ENCODE measurements at regions not wholly inside any gene's neighbourhood (a gene's known extent, or its start where the extent isn't known, plus 50 kb on each side); places are given as distances from the start of the nearest gene placed in this dataset.

GRCh38 chr12:87690236-87690810 lies 338.9 kb downstream of the C12orf50 start:
- Mint-ChIP-seq H3K9me3 (peaks cover 0 to 11% (median 3%) of the 10 kb centered on the region in 7 donors), H3K4me1 (no peaks in the 10 kb centered on the region), H3K27me3 (no peaks in the 10 kb centered on the region), H3K4me3 (no peak overlapping the region), H3K27ac (no peak overlapping the region), H3K36me3 (no peaks in the 10 kb centered on the region)
- H3K4me1 ChIP-seq (ENCODE audit: control insufficient read depth, insufficient read depth, low read length, poor library complexity, severe bottlenecking): no peaks in the 10 kb centered on the region
- DNase-seq: no peak
- H3K27me3 ChIP-seq (ENCODE audit: control insufficient read depth, insufficient read depth, low read length): no peaks in the 10 kb centered on the region
- no peaks in the 10 kb centered on the region for H3K9me3 ChIP-seq (ENCODE audit: control insufficient read depth in 2 of 2, low read length in 2 of 2)
- H3K4me3 ChIP-seq (ENCODE audit: low read depth, low read length): no peak overlapping the region
- H3K36me3 ChIP-seq (ENCODE audit: control insufficient read depth, insufficient read depth, low read length): no peaks in the 10 kb centered on the region
- no peak overlapping the region for H3K27ac ChIP-seq (ENCODE audit: insufficient read depth, low read length, poor library complexity, severe bottlenecking)
- no peak for ATAC-seq (ENCODE audit: low read depth in 2 of 2)

DNA sequence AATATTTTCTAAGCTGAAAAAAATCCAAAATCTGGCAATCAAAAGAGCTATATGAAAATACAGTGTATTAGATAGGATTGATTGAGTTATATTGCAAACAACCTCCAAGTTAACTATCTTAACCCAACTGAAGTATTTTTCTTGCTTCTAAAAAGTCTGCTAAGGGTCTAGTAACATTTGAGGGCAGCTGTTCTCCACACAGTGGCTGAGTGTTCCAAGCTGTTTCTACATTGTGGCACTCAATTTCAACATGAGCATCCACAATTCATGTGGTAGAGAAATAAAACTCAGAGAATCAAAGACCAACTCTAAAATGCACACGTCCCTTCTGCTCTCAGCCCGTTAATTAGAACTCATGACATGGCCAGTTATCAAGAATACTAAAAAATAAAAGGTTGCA lies 340.0 kb downstream of the C12orf50 start:
- H3K4me1 Mint-ChIP-seq: no peaks in the 10 kb centered on the region
- H3K36me3 Mint-ChIP-seq: no peaks in the 10 kb centered on the region
- no peaks in the 10 kb centered on the region for H3K36me3 ChIP-seq (ENCODE audit: control insufficient read depth, insufficient read depth, low read length)
- DNase-seq: no peak
- H3K27ac Mint-ChIP-seq: no peak overlapping the region
- H3K9me3 Mint-ChIP-seq: peaks cover 0 to 15% (median 4%) of the 10 kb centered on the region in 7 donors
- no peak overlapping the region for H3K27ac ChIP-seq (ENCODE audit: insufficient read depth, low read length, poor library complexity, severe bottlenecking)
- H3K4me3 ChIP-seq (ENCODE audit: low read depth, low read length): no peak overlapping the region
- no peaks in the 10 kb centered on the region for H3K9me3 ChIP-seq (ENCODE audit: control insufficient read depth in 2 of 2, low read length in 2 of 2)
- ATAC-seq (ENCODE audit: low read depth in 2 of 2): no peak
- no peaks in the 10 kb centered on the region for H3K27me3 Mint-ChIP-seq
- H3K4me3 Mint-ChIP-seq: no peak overlapping the region
- H3K27me3 ChIP-seq (ENCODE audit: control insufficient read depth, insufficient read depth, low read length): no peaks in the 10 kb centered on the region
- H3K4me1 ChIP-seq (ENCODE audit: control insufficient read depth, insufficient read depth, low read length, poor library complexity, severe bottlenecking): no peaks in the 10 kb centered on the region

- H3K4me1 ChIP-seq (ENCODE audit: control insufficient read depth, insufficient read depth, low read length, poor library complexity, severe bottlenecking): no peaks in the 10 kb centered on the region
- Mint-ChIP-seq H3K4me1 (no peaks in the 10 kb centered on the region), H3K27ac (no peak overlapping the region), H3K36me3 (no peaks in the 10 kb centered on the region), H3K4me3 (no peak overlapping the region), H3K9me3 (peaks cover 0 to 12% (median 4%) of the 10 kb centered on the region in 7 donors), H3K27me3 (no peaks in the 10 kb centered on the region)
- no peak overlapping the region for H3K27ac ChIP-seq (ENCODE audit: insufficient read depth, low read length, poor library complexity, severe bottlenecking)
- H3K9me3 ChIP-seq (ENCODE audit: control insufficient read depth in 2 of 2, low read length in 2 of 2): no peaks in the 10 kb centered on the region
- no peaks in the 10 kb centered on the region for H3K36me3 ChIP-seq (ENCODE audit: control insufficient read depth, insufficient read depth, low read length)
- no peak for DNase-seq
- no peak overlapping the region for H3K4me3 ChIP-seq (ENCODE audit: low read depth, low read length)
- no peak for ATAC-seq (ENCODE audit: low read depth in 2 of 2)
- no peaks in the 10 kb centered on the region for H3K27me3 ChIP-seq (ENCODE audit: control insufficient read depth, insufficient read depth, low read length)
These were observed 341.8 kb downstream of the C12orf50 start for GRCh38 chr12:87687362-87687761.

DNA sequence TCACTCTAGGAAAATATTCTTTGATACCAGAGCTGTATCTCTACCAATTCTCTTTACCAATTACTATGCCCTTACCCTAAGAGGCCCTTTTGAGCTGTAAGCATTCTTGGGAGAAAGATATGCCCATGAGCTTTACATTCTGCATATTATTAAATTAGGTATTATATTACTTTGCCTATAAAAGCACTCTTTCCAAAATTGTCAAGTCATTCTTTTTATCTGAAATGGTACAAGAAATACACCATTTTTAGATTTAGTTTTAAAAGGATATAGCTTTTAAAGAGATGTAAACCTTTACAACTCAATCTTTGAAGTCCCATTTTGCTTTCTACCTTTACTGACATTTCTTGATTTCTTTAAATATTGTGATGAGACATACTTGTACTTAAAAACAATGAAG lies 343.5 kb downstream of the C12orf50 start:
- no peak overlapping the region for H3K27ac ChIP-seq (ENCODE audit: insufficient read depth, low read length, poor library complexity, severe bottlenecking)
- no peak for ATAC-seq (ENCODE audit: low read depth in 2 of 2)
- no peaks in the 10 kb centered on the region for H3K27me3 ChIP-seq (ENCODE audit: control insufficient read depth, insufficient read depth, low read length)
- no peak overlapping the region for H3K4me3 ChIP-seq (ENCODE audit: low read depth, low read length)
- Mint-ChIP-seq H3K4me1 (no peaks in the 10 kb centered on the region), H3K9me3 (peaks cover 0 to 12% (median 2%) of the 10 kb centered on the region in 7 donors), H3K27me3 (no peaks in the 10 kb centered on the region), H3K27ac (no peak overlapping the region), H3K36me3 (no peaks in the 10 kb centered on the region), H3K4me3 (no peak overlapping the region)
- no peaks in the 10 kb centered on the region for H3K9me3 ChIP-seq (ENCODE audit: control insufficient read depth in 2 of 2, low read length in 2 of 2)
- no peak for DNase-seq
- H3K36me3 ChIP-seq (ENCODE audit: control insufficient read depth, insufficient read depth, low read length): no peaks in the 10 kb centered on the region
- H3K4me1 ChIP-seq (ENCODE audit: control insufficient read depth, insufficient read depth, low read length, poor library complexity, severe bottlenecking): no peaks in the 10 kb centered on the region

- no peaks in the 10 kb centered on the region for H3K4me1 ChIP-seq (ENCODE audit: control insufficient read depth, insufficient read depth, low read length, poor library complexity, severe bottlenecking)
- Mint-ChIP-seq H3K36me3 (no peaks in the 10 kb centered on the region), H3K9me3 (peaks cover 0 to 8% (median under 1%) of the 10 kb centered on the region in 7 donors), H3K4me3 (no peak overlapping the region), H3K27me3 (no peaks in the 10 kb centered on the region), H3K4me1 (no peaks in the 10 kb centered on the region), H3K27ac (no peak overlapping the region)
- H3K36me3 ChIP-seq (ENCODE audit: control insufficient read depth, insufficient read depth, low read length): no peaks in the 10 kb centered on the region
- no peak for ATAC-seq (ENCODE audit: low read depth in 2 of 2)
- no peak for DNase-seq
- H3K9me3 ChIP-seq (ENCODE audit: control insufficient read depth in 2 of 2, low read length in 2 of 2): no peaks in the 10 kb centered on the region
- no peak overlapping the region for H3K27ac ChIP-seq (ENCODE audit: insufficient read depth, low read length, poor library complexity, severe bottlenecking)
- H3K27me3 ChIP-seq (ENCODE audit: control insufficient read depth, insufficient read depth, low read length): no peaks in the 10 kb centered on the region
- H3K4me3 ChIP-seq (ENCODE audit: low read depth, low read length): no peak overlapping the region
These were observed 349.9 kb downstream of the C12orf50 start for GRCh38 chr12:87679251-87679650.

DNA sequence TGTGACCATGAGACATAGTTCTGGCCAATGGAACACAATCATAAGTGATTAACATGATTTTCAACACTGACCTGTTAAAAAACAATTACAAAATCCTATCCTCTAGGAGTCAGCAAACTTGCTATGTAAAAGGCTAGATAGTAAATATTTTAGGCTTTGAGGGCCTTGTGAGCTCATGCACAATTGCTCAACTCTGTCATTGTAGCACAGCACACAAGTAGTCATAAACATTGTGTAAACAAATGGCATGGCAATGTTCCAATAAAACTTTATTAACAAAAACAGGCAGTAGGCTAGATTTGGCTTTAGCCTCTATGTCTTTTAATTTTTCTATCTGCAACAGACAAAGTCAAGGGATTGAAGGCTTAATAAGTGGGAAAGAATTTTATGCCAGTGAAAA lies 350.7 kb downstream of the C12orf50 start:
- Mint-ChIP-seq H3K9me3 (peaks cover 0 to 8% (median 0%) of the 10 kb centered on the region in 7 donors), H3K4me3 (no peak overlapping the region), H3K4me1 (no peaks in the 10 kb centered on the region), H3K27me3 (no peaks in the 10 kb centered on the region), H3K36me3 (no peaks in the 10 kb centered on the region), H3K27ac (no peak overlapping the region)
- H3K9me3 ChIP-seq (ENCODE audit: control insufficient read depth in 2 of 2, low read length in 2 of 2): no peaks in the 10 kb centered on the region
- no peak for ATAC-seq (ENCODE audit: low read depth in 2 of 2)
- no peak overlapping the region for H3K4me3 ChIP-seq (ENCODE audit: low read depth, low read length)
- no peaks in the 10 kb centered on the region for H3K27me3 ChIP-seq (ENCODE audit: control insufficient read depth, insufficient read depth, low read length)
- H3K4me1 ChIP-seq (ENCODE audit: control insufficient read depth, insufficient read depth, low read length, poor library complexity, severe bottlenecking): no peaks in the 10 kb centered on the region
- no peak for DNase-seq
- H3K36me3 ChIP-seq (ENCODE audit: control insufficient read depth, insufficient read depth, low read length): no peaks in the 10 kb centered on the region
- H3K27ac ChIP-seq (ENCODE audit: insufficient read depth, low read length, poor library complexity, severe bottlenecking): no peak overlapping the region

DNA sequence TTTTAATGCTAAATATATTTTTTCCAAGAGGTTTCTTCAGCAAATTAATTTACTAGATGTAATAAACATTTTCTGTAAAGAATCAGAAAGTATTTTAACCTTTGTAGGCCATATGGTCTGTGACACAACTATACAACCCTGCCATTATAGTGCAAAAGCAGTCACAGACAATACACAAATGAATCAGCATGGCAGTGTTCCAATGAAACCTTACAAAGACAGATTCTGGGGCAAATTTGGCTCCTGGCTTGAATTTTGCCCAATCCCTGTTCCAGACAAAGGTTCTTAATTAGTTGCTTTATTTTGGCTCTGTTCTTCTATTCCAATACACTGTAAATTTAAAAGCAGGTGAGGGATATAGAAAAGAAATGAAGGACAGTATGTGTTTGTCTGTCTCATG lies 352.5 kb downstream of the C12orf50 start:
- Mint-ChIP-seq H3K27ac (no peak overlapping the region), H3K4me1 (no peaks in the 10 kb centered on the region), H3K9me3 (peaks cover 0 to 8% (median 0%) of the 10 kb centered on the region in 7 donors), H3K36me3 (no peaks in the 10 kb centered on the region), H3K4me3 (no peak overlapping the region), H3K27me3 (no peaks in the 10 kb centered on the region)
- DNase-seq (no peak), ATAC-seq (ENCODE audit: low read depth in 2 of 2) (no peak)
- Histone ChIP-seq H3K27me3 (ENCODE audit: control insufficient read depth, insufficient read depth, low read length) (no peaks in the 10 kb centered on the region), H3K9me3 (ENCODE audit: control insufficient read depth in 2 of 2, low read length in 2 of 2) (no peaks in the 10 kb centered on the region), H3K36me3 (ENCODE audit: control insufficient read depth, insufficient read depth, low read length) (no peaks in the 10 kb centered on the region), H3K4me3 (ENCODE audit: low read depth, low read length) (no peak overlapping the region), H3K4me1 (ENCODE audit: control insufficient read depth, insufficient read depth, low read length, poor library complexity, severe bottlenecking) (no peaks in the 10 kb centered on the region), H3K27ac (ENCODE audit: insufficient read depth, low read length, poor library complexity, severe bottlenecking) (no peak overlapping the region)

DNA sequence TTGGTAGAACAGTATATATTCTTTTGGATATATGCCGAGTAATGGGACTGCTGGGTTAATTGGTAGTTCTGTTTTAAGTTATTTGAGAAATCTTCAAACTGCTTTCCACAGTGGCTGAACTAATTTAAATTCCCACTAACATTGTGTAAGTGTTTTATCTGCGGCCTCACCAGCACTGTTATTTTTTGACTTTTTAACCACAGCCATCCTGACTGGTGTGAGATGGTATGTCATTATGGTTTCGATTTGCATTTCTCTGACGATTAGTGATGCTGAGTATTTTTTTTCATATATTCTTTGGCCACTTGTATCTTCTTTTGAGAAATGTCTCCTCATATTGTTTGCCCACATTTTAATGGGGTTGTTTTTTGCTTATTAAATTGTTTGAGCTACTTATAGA lies 357.4 kb downstream of the C12orf50 start:
- no peak overlapping the region for H3K27ac Mint-ChIP-seq
- Histone ChIP-seq H3K4me1 (ENCODE audit: control insufficient read depth, insufficient read depth, low read length, poor library complexity, severe bottlenecking) (no peaks in the 10 kb centered on the region), H3K9me3 (ENCODE audit: control insufficient read depth in 2 of 2, low read length in 2 of 2) (no peaks in the 10 kb centered on the region), H3K27me3 (ENCODE audit: control insufficient read depth, insufficient read depth, low read length) (no peaks in the 10 kb centered on the region), H3K4me3 (ENCODE audit: low read depth, low read length) (no peak overlapping the region), H3K36me3 (ENCODE audit: control insufficient read depth, insufficient read depth, low read length) (no peaks in the 10 kb centered on the region), H3K27ac (ENCODE audit: insufficient read depth, low read length, poor library complexity, severe bottlenecking) (no peak overlapping the region)
- DNase-seq (no peak), ATAC-seq (ENCODE audit: low read depth in 2 of 2) (no peak)
- peaks cover 0 to 9% (median 5%) of the 10 kb centered on the region in 7 donors for H3K9me3 Mint-ChIP-seq
- no peaks in the 10 kb centered on the region for H3K36me3 Mint-ChIP-seq
- no peak overlapping the region for H3K4me3 Mint-ChIP-seq
- no peaks in the 10 kb centered on the region for H3K27me3 Mint-ChIP-seq
- no peaks in the 10 kb centered on the region for H3K4me1 Mint-ChIP-seq
